C1 segment of cervical spinal cord (tissue), 14 donors: ENCODE measurements at regions not wholly inside any gene's neighbourhood (a gene's known extent, or its start where the extent isn't known, plus 50 kb on each side); places are given as distances from the start of the nearest gene placed in this dataset.

ENCODE experiments used
- DNase-seq, 14 donors: peaks; one replicate each; lab custom pipeline; 2025; lab: John Stamatoyannopoulos, UW

- DNase-seq = no peak
These were observed 282.1 kb upstream of the ATP10B start for GRCh38 chr5:161134083-161134482.

GRCh38 chr5:161115941-161116340 is 263.9 kb upstream of the ATP10B start:
- DNase-seq = no peak

- no peak for DNase-seq
These were observed 260.4 kb upstream of the ATP10B start for GRCh38 chr5:161112371-161112770.

- DNase-seq = peak in 2 of 14 donors; percentile 2 to 4
These were observed 253.5 kb upstream of the ATP10B start for GRCh38 chr5:161105525-161105924.

- DNase-seq = no peak
These were observed 246.5 kb upstream of the ATP10B start for GRCh38 chr5:161098516-161098915.

GRCh38 chr5:161096581-161096980 is 244.6 kb upstream of the ATP10B start:
- no peak for DNase-seq

- DNase-seq = peak in 1 of 14 donors; percentile 3
These were observed 243.9 kb upstream of the ATP10B start for GRCh38 chr5:161095953-161096352.

GRCh38 chr5:161094411-161094810 is 242.4 kb upstream of the ATP10B start:
- DNase-seq = no peak

GRCh38 chr5:161093100-161093499 is 241.1 kb upstream of the ATP10B start:
- no peak for DNase-seq

- DNase-seq = no peak
These were observed 237.6 kb upstream of the ATP10B start for GRCh38 chr5:161089569-161089968.

GRCh38 chr5:161086461-161086860 is 234.4 kb upstream of the ATP10B start:
- no peak for DNase-seq

GRCh38 chr5:161085056-161085455 is 233.0 kb upstream of the ATP10B start:
- no peak for DNase-seq

- no peak for DNase-seq
These were observed 232.1 kb upstream of the ATP10B start for GRCh38 chr5:161084115-161084514.

GRCh38 chr5:161078793-161079192 is 226.8 kb upstream of the ATP10B start:
- no peak for DNase-seq

GRCh38 chr5:161077936-161078545 is 226.0 kb upstream of the ATP10B start:
- DNase-seq = no peak

GRCh38 chr5:161077496-161077895 is 225.5 kb upstream of the ATP10B start:
- DNase-seq = no peak

- DNase-seq = no peak
These were observed 212.8 kb upstream of the ATP10B start for GRCh38 chr5:161064781-161065180.

GRCh38 chr5:161064297-161064696 is 212.3 kb upstream of the ATP10B start:
- DNase-seq = no peak

- no peak for DNase-seq
These were observed 206.8 kb upstream of the ATP10B start for GRCh38 chr5:161058781-161059180.

GRCh38 chr5:161051920-161052500 is 200.0 kb upstream of the ATP10B start:
- DNase-seq = no peak

- no peak for DNase-seq
These were observed 195.0 kb upstream of the ATP10B start for GRCh38 chr5:161047024-161047423.

GRCh38 chr5:161042862-161043261 is 190.9 kb upstream of the ATP10B start:
- no peak for DNase-seq

GRCh38 chr5:161042443-161042842 is 190.4 kb upstream of the ATP10B start:
- no peak for DNase-seq

GRCh38 chr5:161040818-161041217 is 188.8 kb upstream of the ATP10B start:
- no peak for DNase-seq
